Mesothelial cell of epicardium (in vitro differentiated cells): ENCODE measurements at regions not wholly inside any gene's neighbourhood (a gene's known extent, or its start where the extent isn't known, plus 50 kb on each side); places are given as distances from the start of the nearest gene placed in this dataset.

Source experiments
- DNase-seq, 2 experiments: peaks; one replicate each; pipeline ENCODE4 v3.0.0; 2021; ENCODE audit warnings: low spot score in 2 of 2; ENCODE audit not compliant: unreplicated experiment in 2 of 2
- H3K27ac Mint-ChIP-seq: 2 replicates; pipeline ENCODE4 v1.8.0; 2021; ENCODE audit warnings: mixed read lengths
- H3K27me3 Mint-ChIP-seq: 2 replicates; pipeline ENCODE4 v1.8.0; 2021; ENCODE audit warnings: low read depth, mixed read lengths
- H3K36me3 Mint-ChIP-seq: 2 replicates; pipeline ENCODE4 v1.8.0; 2021; ENCODE audit warnings: mixed read lengths
- H3K4me1 Mint-ChIP-seq: 2 replicates; pipeline ENCODE4 v1.8.0; 2021; ENCODE audit warnings: mixed read lengths
- H3K4me3 Mint-ChIP-seq: 2 replicates; pipeline ENCODE4 v1.8.0; 2021; ENCODE audit warnings: mild to moderate bottlenecking, moderate library complexity, mixed read lengths
- H3K9me3 Mint-ChIP-seq: 2 replicates; pipeline ENCODE4 v1.8.0; 2021; ENCODE audit warnings: mixed read lengths
- TF ChIP-seq, protein P1 (sequence below): fragments of 200-600 bp; sonication (generic); IDR thresholded peaks from one replicate; pipeline ENCODE4 v1.5.0; 2021; ENCODE audit warnings: antibody characterized with exemption; ENCODE audit not compliant: unreplicated experiment

DNA sequence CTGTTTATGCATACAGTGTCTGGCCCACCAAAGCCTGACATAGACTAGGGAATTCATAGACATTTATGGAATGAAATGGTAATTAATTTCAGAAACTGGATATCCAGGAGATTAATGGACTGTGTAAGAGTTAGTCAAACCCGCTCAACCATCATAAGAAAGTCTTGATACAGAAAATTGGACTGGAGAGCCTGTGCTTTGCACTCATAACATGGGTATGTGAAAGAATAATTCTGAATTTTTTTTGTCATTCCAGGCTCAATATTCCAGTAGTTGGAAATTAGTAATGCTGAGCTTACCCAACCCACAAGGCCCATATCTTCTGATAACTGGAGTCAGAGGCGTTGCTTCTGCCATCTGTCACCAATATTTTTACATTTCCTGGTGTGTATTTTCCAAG, 799.7 kb upstream of the IGFBP3 start:
- H3K4me3 Mint-ChIP-seq = no peak overlapping the region
- H3K4me1 Mint-ChIP-seq = peaks cover 14% of the 10 kb centered on the region
- no peak overlapping the region for H3K27ac Mint-ChIP-seq
- no peak for DNase-seq
- peaks cover 14% of the 10 kb centered on the region for H3K9me3 Mint-ChIP-seq
- H3K27me3 Mint-ChIP-seq = no peaks in the 10 kb centered on the region
- peaks cover 5% of the 10 kb centered on the region for H3K36me3 Mint-ChIP-seq
- TF ChIP-seq, protein P1, sequence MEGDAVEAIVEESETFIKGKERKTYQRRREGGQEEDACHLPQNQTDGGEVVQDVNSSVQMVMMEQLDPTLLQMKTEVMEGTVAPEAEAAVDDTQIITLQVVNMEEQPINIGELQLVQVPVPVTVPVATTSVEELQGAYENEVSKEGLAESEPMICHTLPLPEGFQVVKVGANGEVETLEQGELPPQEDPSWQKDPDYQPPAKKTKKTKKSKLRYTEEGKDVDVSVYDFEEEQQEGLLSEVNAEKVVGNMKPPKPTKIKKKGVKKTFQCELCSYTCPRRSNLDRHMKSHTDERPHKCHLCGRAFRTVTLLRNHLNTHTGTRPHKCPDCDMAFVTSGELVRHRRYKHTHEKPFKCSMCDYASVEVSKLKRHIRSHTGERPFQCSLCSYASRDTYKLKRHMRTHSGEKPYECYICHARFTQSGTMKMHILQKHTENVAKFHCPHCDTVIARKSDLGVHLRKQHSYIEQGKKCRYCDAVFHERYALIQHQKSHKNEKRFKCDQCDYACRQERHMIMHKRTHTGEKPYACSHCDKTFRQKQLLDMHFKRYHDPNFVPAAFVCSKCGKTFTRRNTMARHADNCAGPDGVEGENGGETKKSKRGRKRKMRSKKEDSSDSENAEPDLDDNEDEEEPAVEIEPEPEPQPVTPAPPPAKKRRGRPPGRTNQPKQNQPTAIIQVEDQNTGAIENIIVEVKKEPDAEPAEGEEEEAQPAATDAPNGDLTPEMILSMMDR = no peak

DNA sequence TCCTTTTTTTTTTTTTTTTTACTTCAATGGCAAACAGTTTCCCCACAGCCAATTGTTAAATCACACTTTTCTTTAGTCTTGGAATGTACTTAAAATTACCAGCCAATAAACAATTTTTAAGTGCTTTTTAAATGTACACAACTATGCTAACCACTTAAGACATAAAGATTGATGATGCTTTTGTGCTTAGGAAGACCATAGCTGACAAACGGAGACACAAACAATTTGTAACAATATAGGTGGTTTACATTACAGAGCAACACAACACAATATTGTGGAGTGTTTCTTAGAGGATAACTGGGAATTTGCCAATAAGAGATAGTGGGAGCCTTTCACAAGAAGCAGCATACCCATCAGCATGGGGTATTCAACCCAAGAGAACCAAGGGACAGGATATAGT, 798.5 kb upstream of the IGFBP3 start:
- Mint-ChIP-seq H3K27me3 (no peaks in the 10 kb centered on the region), H3K27ac (no peak overlapping the region), H3K36me3 (no peaks in the 10 kb centered on the region), H3K4me3 (no peak overlapping the region), H3K9me3 (peaks cover 5% of the 10 kb centered on the region), H3K4me1 (peaks cover 20% of the 10 kb centered on the region)
- TF ChIP-seq, protein P1 = no peak
- no peak for DNase-seq

DNA sequence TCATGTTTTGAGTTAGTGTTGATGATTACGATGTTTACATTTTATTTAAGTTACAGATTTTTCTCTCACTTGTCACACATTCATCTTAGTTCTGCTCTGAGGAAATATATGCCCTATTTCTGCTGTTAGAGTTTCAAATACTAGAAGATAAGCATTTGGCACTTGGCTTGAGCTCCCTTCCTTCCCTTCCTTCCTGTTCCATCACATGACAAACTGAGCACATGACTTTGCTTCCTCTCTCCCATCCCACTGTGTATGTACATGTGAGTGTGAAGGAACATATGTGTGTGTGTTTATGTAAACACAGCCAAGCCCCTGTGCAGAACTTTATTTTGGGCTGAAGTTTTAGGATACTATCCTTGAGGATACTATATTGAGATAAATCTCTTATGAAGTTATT, 795.9 kb upstream of the IGFBP3 start:
- H3K36me3 Mint-ChIP-seq = no peaks in the 10 kb centered on the region
- no peak overlapping the region for H3K4me3 Mint-ChIP-seq
- H3K4me1 Mint-ChIP-seq = peaks cover 42% of the 10 kb centered on the region
- DNase-seq = no peak
- no peaks in the 10 kb centered on the region for H3K27me3 Mint-ChIP-seq
- H3K27ac Mint-ChIP-seq = no peak overlapping the region
- peaks cover 5% of the 10 kb centered on the region for H3K9me3 Mint-ChIP-seq
- TF ChIP-seq, protein P1 = no peak

DNA sequence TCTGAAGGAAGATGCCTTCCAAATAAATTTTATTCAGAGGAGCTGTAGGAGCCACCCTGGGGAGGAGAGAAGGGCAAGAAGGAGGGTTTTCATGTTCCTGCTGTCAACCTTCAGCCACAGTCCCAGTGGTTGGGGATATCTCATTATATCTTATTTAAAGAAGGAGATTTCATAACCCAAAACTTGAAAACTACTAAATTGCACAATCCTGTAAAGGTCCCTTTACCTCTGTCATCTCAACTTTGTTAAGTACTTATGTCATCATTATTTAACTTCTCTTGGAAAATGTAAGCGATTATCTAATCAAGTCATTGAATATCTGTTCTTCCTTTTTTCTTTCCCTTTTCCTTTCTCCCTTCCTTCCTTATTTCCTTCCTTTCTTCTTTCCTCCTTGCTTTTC, 794.5 kb upstream of the IGFBP3 start:
- Mint-ChIP-seq H3K27me3 (no peaks in the 10 kb centered on the region), H3K36me3 (no peaks in the 10 kb centered on the region), H3K4me1 (peaks cover 55% of the 10 kb centered on the region), H3K9me3 (no peaks in the 10 kb centered on the region), H3K27ac (no peak overlapping the region), H3K4me3 (no peak overlapping the region)
- DNase-seq = no peak
- TF ChIP-seq, protein P1 = no peak

DNA sequence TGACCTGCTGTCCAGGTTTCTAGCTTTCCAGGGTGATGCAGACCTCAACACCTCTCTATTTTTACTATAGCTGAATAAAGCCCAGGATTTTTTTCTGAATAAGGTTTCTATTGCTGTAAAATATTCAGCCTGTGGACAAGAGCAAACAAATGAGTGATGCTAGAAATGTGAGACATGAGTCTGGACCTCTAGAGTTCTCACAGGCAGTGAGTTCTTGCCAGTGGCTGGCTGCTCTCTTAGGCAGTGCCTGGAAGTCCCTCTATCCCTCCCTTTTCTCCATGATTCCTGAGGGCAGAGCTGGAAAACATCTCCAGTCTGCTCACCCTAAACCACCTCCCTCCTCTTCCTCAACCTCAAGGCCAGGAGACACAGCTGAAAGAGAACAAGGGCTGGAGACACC, 793.8 kb upstream of the IGFBP3 start:
- H3K36me3 Mint-ChIP-seq = no peaks in the 10 kb centered on the region
- no peaks in the 10 kb centered on the region for H3K27me3 Mint-ChIP-seq
- no peaks in the 10 kb centered on the region for H3K9me3 Mint-ChIP-seq
- H3K4me3 Mint-ChIP-seq = no peak overlapping the region
- no peak for DNase-seq
- peak overlapping the region; percentile 49 for H3K27ac Mint-ChIP-seq
- TF ChIP-seq, protein P1 = no peak
- peaks cover 58% of the 10 kb centered on the region for H3K4me1 Mint-ChIP-seq
